Urothelium cell line (cell line): ENCODE measurements at regions not wholly inside any gene's neighbourhood (a gene's known extent, or its start where the extent isn't known, plus 50 kb on each side); places are given as distances from the start of the nearest gene placed in this dataset.

ENCODE experiments used
- DNase-seq: peaks from one replicate; pipeline ENCODE4 v3.0.0; 2011; ENCODE audit warnings: low spot score, mixed read lengths
- FAIRE-seq: peaks from 2 replicates; lab custom pipeline; 2011; peaks lifted over from hg19 to GRCh38; lab: Jason Lieb, UNC

- no peak for FAIRE-seq
- DNase-seq, result no peak
Observed at GRCh38 chr5:110339399-110339798, 387.1 kb downstream of the TMEM232 start.

- DNase-seq, result no peak
- FAIRE-seq, result no peak
Observed at GRCh38 chr5:110341836-110342235, 384.6 kb downstream of the TMEM232 start.

- DNase-seq (no peak), FAIRE-seq (no peak)
Observed at GRCh38 chr5:110342683-110343082, 383.8 kb downstream of the TMEM232 start.

GRCh38 chr5:110343616-110344015 is 382.9 kb downstream of the TMEM232 start:
- FAIRE-seq (no peak), DNase-seq (no peak)

DNA sequence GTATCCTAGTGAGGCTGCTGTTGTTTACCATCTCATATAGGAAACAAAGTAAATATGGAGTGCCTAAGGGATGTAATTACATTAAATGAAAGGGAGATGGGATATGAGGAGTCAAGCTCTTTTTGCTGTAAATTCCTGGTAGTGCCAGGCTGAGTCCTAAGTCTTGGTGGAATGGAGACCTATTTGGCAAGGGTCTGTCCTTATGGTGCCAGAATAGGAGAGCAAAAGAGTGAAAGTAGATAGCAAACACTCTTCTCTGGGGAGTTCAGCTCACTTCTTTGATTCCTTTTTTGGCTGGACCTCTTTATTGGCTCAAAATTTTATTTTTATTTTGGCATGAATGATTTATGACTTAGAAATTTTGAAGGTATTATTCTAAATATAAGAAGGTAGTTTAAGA is 380.8 kb downstream of the TMEM232 start:
- no peak for FAIRE-seq
- no peak for DNase-seq

GRCh38 chr5:110346893-110347358 is 379.5 kb downstream of the TMEM232 start:
- FAIRE-seq, result no peak
- DNase-seq, result no peak

DNA sequence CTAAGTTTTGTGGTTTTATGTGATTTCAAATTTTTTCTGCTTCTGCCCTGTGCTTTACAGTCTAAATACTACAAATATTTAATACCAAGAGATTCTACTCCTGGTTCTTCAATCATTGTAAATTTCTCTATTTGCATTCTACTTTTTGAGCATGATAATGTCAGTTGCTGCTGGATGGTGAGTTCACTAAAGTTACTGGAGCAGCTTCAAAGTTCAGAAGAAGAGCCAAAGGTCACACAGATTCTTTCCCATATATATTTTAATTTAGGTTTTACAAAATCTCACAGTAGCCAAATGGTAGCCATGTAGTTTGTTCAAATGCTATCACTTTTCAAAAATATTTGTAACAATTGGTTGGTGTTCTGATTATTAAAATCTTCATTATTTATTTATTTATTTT is 378.7 kb downstream of the TMEM232 start:
- DNase-seq, result no peak
- FAIRE-seq, result no peak

- FAIRE-seq, result no peak
- DNase-seq, result no peak
Observed at GRCh38 chr5:110351430-110351829, 375.0 kb downstream of the TMEM232 start.

DNA sequence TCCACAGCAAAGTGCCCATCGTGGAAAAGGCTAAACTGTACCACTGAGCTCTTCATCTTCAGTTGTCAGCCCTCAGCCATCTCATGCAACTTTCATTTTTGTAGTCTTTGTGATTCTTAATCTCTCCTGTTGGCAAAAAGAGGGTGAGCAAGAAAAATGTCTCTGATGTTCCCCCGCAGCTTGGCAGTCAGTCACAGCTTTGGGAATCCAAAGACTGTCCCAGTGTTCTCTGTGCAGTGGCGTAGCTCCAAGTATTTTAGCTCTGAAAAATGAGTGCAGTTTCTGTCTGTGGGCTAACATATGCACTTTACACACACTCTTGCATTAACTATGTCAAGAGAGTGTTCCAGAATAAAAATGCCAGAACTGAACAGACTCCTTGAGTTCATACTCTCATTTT is 372.2 kb downstream of the TMEM232 start:
- DNase-seq (no peak), FAIRE-seq (no peak)

DNA sequence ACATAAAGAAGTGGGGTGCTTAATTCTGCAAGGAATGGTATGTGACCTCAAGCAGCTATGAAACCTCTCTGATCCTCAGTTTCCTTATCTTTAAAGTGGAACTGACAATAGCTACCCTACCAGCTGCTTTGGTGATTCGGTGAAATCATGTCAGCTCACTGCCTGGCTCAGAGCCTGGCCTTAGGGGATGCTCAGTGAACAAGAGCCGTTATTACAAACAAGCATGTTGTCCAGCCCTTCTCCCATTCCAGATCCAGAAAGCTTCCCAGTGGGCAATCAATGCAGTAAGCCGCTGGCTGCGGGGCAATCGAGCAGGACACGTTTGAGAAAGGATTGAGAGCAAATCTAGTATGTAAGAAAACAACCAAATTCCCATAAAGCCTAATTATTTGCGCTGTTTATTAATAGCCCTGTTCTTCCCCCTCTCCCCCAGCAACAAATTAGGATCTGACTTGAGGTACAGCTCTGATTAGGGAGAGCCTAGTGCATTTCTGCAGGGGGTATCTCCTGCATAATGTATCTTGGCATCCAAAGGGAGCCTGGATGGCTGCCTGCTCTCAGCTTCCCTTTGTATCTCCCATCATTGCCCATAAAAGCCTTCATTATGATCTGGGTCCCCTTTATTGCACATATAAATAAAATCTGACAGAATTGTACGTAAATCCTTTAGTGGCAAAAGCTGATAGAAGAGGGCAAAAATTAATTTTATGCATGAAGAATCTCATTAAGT is 371.4 kb downstream of the TMEM232 start:
- no peak for DNase-seq
- FAIRE-seq, result no peak

DNA sequence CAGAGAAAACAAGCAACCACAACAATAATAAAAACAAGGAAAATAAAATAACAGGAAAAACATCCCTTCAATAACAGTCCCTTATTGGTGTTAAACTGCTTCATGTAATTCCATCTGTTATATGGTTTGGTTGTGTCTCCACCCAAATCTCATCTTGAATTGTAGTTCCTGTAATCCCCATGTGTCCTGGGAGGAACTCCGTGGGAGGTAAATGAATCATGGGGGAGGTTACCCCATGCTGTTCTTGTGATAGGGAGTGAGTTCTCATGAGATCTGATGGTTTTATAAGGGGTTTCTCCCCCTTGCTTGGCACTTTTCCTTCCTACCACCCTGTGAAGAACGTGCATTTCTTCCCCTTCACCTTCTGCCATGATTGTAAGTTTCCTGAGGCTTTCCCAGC is 369.8 kb downstream of the TMEM232 start:
- FAIRE-seq, result no peak
- DNase-seq, result no peak

DNA sequence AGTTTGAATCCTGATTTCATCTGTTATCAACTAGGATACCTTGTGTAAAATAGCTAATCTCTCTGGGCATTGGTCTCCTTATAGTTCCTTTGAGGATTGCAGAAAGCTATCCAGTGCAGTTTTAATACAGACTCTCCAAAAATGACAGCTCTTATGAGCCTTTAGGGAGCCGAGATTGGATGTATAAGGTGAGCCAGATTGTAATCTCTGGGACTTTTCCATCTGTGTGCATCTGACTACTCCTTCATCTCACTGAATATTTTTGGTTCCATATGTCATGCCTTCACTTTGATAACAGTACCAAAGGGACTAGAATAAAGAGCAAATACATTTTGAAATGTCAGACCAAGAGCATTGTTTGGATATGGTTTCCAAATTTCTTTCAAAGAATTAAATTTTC is 367.2 kb downstream of the TMEM232 start:
- FAIRE-seq, result no peak

GRCh38 chr5:110361471-110361870 is 365.0 kb downstream of the TMEM232 start:
- FAIRE-seq, result no peak

More for the DNA sequence above, 367.2 kb downstream of the TMEM232 start:
- no peak for DNase-seq

GRCh38 chr5:110362261-110362660 is 364.2 kb downstream of the TMEM232 start:
- no peak for DNase-seq
- FAIRE-seq, result no peak

More at GRCh38 chr5:110361471-110361870, 365.0 kb downstream of the TMEM232 start:
- no peak for DNase-seq

DNA sequence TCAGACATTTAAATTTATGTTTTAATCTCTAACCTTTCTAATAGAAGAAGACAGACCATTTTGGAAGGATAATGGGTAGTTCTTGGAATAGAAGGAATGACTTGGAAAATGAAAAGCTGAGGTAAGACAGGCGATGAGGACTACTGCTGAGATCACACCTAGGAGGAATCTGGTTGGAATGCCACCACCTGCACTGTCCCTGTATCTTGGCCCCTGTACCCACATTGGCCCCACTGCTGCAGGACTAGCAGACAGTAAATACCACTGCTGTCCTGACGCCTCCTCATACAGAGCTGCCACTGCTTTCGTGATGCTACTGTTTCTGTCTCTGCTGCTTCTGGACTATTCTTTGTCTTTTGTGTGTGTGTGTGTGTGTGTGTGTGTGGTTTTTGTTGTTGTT is 359.8 kb downstream of the TMEM232 start:
- no peak for DNase-seq
- no peak for FAIRE-seq
